H9 (cell line): ENCODE measurements at regions not wholly inside any gene's neighbourhood (a gene's known extent, or its start where the extent isn't known, plus 50 kb on each side); places are given as distances from the start of the nearest gene placed in this dataset.

ENCODE experiments used
- DNase-seq: peaks from one replicate; pipeline ENCODE4 v3.0.0-alpha.2; 2017
- H2AFZ ChIP-seq: one replicate; pipeline ENCODE4 v1.6.1; 2013; ENCODE audit warnings: mild to moderate bottlenecking, low read length, control low read depth, moderate library complexity
- H2AK5ac ChIP-seq: 2 replicates; pipeline ENCODE4 v1.6.1; 2013; ENCODE audit warnings: low read length, control low read depth, mixed read lengths; ENCODE audit not compliant: insufficient read length
- H2BK120ac ChIP-seq: one replicate; pipeline ENCODE4 v1.6.1; 2013; ENCODE audit warnings: low read depth, mild to moderate bottlenecking, low read length, control low read depth, inconsistent platforms; ENCODE audit not compliant: poor library complexity, severe bottlenecking
- H2BK12ac ChIP-seq: 2 replicates; pipeline ENCODE4 v1.6.1; 2013; ENCODE audit warnings: low read length, control low read depth, mixed read lengths, low read depth; ENCODE audit not compliant: insufficient read length
- H2BK15ac ChIP-seq: 2 replicates; pipeline ENCODE4 v1.6.1; 2013; ENCODE audit warnings: low read depth, low read length, control low read depth
- H2BK20ac ChIP-seq: one replicate; pipeline ENCODE4 v1.6.1; 2013; ENCODE audit warnings: low read depth, mild to moderate bottlenecking, low read length, control low read depth, inconsistent platforms; ENCODE audit not compliant: poor library complexity, severe bottlenecking
- H2BK5ac ChIP-seq: 2 replicates; pipeline ENCODE4 v1.6.1; 2013; ENCODE audit warnings: low read length, control low read depth, mixed read lengths; ENCODE audit not compliant: insufficient read length
- H3K14ac ChIP-seq: 2 replicates; pipeline ENCODE4 v1.6.1; 2013; ENCODE audit warnings: low read length, control low read depth; ENCODE audit not compliant: insufficient read depth
- H3K18ac ChIP-seq: 2 replicates; pipeline ENCODE4 v1.6.1; 2013; ENCODE audit warnings: low read depth, mild to moderate bottlenecking, mixed read lengths, low read length, control low read depth; ENCODE audit not compliant: insufficient read length
- H3K23ac ChIP-seq: 2 replicates; pipeline ENCODE4 v1.6.1; 2013; ENCODE audit warnings: low read length, control low read depth, mixed read lengths, low read depth; ENCODE audit not compliant: insufficient read length
- H3K23me2 ChIP-seq: 2 replicates; pipeline ENCODE4 v1.6.1; 2013; ENCODE audit warnings: low read depth, mild to moderate bottlenecking, mixed read lengths, low read length, control low read depth; ENCODE audit not compliant: insufficient read length, poor library complexity, severe bottlenecking
- H3K27ac ChIP-seq: 2 replicates; pipeline ENCODE4 v1.5.1; 2013; ENCODE audit warnings: low read length, control low read depth, mixed read lengths, low read depth; ENCODE audit not compliant: insufficient read length
- H3K27me3 ChIP-seq: 2 replicates; pipeline ENCODE4 v1.6.1; 2013; ENCODE audit warnings: low read length, control low read depth, inconsistent platforms; ENCODE audit not compliant: insufficient read depth
- H3K4ac ChIP-seq: 2 replicates; pipeline ENCODE4 v1.6.1; 2013; ENCODE audit warnings: low read depth, mild to moderate bottlenecking, control low read depth, inconsistent platforms, low read length, moderate library complexity
- H3K4me1 ChIP-seq: 2 replicates; pipeline ENCODE4 v1.6.1; 2013; ENCODE audit warnings: low read length, control low read depth, inconsistent platforms; ENCODE audit not compliant: insufficient read depth
- H3K4me2 ChIP-seq: 2 replicates; pipeline ENCODE4 v1.6.1; 2013; ENCODE audit warnings: low read length, control low read depth, mixed read lengths; ENCODE audit not compliant: insufficient read length, insufficient read depth
- H3K56ac ChIP-seq: 2 replicates; pipeline ENCODE4 v1.6.1; 2013; ENCODE audit warnings: low read depth, mild to moderate bottlenecking, mixed read lengths, low read length, control low read depth; ENCODE audit not compliant: insufficient read length
- H3K79me1 ChIP-seq: 2 replicates; pipeline ENCODE4 v1.6.1; 2013; ENCODE audit warnings: low read depth, mild to moderate bottlenecking, moderate library complexity, low read length, control low read depth, inconsistent platforms; ENCODE audit not compliant: insufficient read depth, poor library complexity, severe bottlenecking
- H3K79me2 ChIP-seq: 2 replicates; pipeline ENCODE4 v1.6.1; 2013; ENCODE audit warnings: low read length, control low read depth, inconsistent platforms; ENCODE audit not compliant: insufficient read depth
- H3K9ac ChIP-seq: 2 replicates; pipeline ENCODE4 v1.6.1; 2013; ENCODE audit warnings: low read length, control low read depth, mixed read lengths; ENCODE audit not compliant: insufficient read length; ENCODE audit errors: extremely low read depth
- H3K9me3 ChIP-seq: one replicate; pipeline ENCODE4 v1.6.1; 2013; ENCODE audit warnings: low read depth, low read length, inconsistent platforms; ENCODE audit not compliant: control insufficient read depth
- H3T11ph ChIP-seq: one replicate; pipeline ENCODE4 v1.6.1; 2013; ENCODE audit warnings: mild to moderate bottlenecking, low read length, control low read depth, inconsistent platforms
- H4K20me1 ChIP-seq: one replicate; pipeline ENCODE4 v1.6.1; 2013; ENCODE audit not compliant: control insufficient read depth, insufficient read length, insufficient read depth
- H4K5ac ChIP-seq: 2 replicates; pipeline ENCODE4 v1.6.1; 2013; ENCODE audit warnings: low read depth, mild to moderate bottlenecking, mixed read lengths, low read length, control low read depth; ENCODE audit not compliant: insufficient read length
- H4K8ac ChIP-seq: replicated peaks from 2 replicates; pipeline ENCODE4 v1.6.1; 2013; ENCODE audit warnings: low read length, control low read depth, mixed read lengths, low read depth; ENCODE audit not compliant: insufficient read length
- H4K91ac ChIP-seq: 2 replicates; pipeline ENCODE4 v1.6.1; 2013; ENCODE audit warnings: low read depth, mild to moderate bottlenecking, moderate library complexity, mixed read lengths, low read length, control low read depth; ENCODE audit not compliant: insufficient read length
- H3K27ac Mint-ChIP-seq, 3 experiments: 2 replicates in 2 of 3; 3 replicates in 1 of 3; pipeline ENCODE4 v1.8.0; 2020 to 2021; ENCODE audit warnings: mixed read lengths in 3 of 3, mild to moderate bottlenecking in 1 of 3, moderate library complexity in 1 of 3
- H3K27me3 Mint-ChIP-seq: 2 replicates; pipeline ENCODE4 v1.8.0; 2021; ENCODE audit warnings: low read depth, mild to moderate bottlenecking, moderate library complexity, mixed read lengths
- H3K36me3 Mint-ChIP-seq, 3 experiments: 2 replicates in 2 of 3; 3 replicates in 1 of 3; pipeline ENCODE4 v1.8.0; 2020 to 2021; ENCODE audit warnings: low read depth in 3 of 3, mixed read lengths in 3 of 3; ENCODE audit not compliant: insufficient read depth in 1 of 3
- H3K4me1 Mint-ChIP-seq, 2 experiments: 2 replicates each; pipeline ENCODE4 v1.8.0; 2020; ENCODE audit warnings: mixed read lengths in 2 of 2
- H3K4me3 Mint-ChIP-seq, 2 experiments: 2 replicates in 1 of 2; 3 replicates in 1 of 2; pipeline ENCODE4 v1.8.0; 2020 to 2021; ENCODE audit warnings: mild to moderate bottlenecking in 2 of 2, mixed read lengths in 2 of 2, moderate library complexity in 1 of 2
- H3K9me3 Mint-ChIP-seq, 2 experiments: 2 replicates in 1 of 2; 3 replicates in 1 of 2; pipeline ENCODE4 v1.8.0; 2020; ENCODE audit warnings: mild to moderate bottlenecking in 2 of 2, mixed read lengths in 2 of 2, moderate library complexity in 1 of 2
- CTCF ChIP-seq: fragments of 200-600 bp; sonication (generic); conservative IDR thresholded peaks from 3 replicates; pipeline ENCODE4 v1.8.0; 2021; ENCODE audit warnings: antibody characterized with exemption, mild to moderate bottlenecking

- no peak overlapping the region for H3K27ac Mint-ChIP-seq
- no peak overlapping the region for H2BK12ac ChIP-seq
- no peak overlapping the region for H3K14ac ChIP-seq
- no peak overlapping the region for H2BK15ac ChIP-seq
- no peaks in the 10 kb centered on the region for H4K20me1 ChIP-seq
- H3K79me2 ChIP-seq, result no peaks in the 10 kb centered on the region
- H3K23me2 ChIP-seq, result no peaks in the 10 kb centered on the region
- TF ChIP-seq CTCF, result no peak
- H3K9me3 Mint-ChIP-seq, result peaks cover 3 to 9% of the 10 kb centered on the region in 2 experiments; a peak in 4 of 5 replicates
- H3K4me1 Mint-ChIP-seq, result peaks cover 26 to 34% of the 10 kb centered on the region in 2 experiments
- H4K8ac ChIP-seq, result no peak overlapping the region
- no peak overlapping the region for H3K4me2 ChIP-seq
- DNase-seq, result no peak
- no peak overlapping the region for H3K56ac ChIP-seq
- no peaks in the 10 kb centered on the region for H3K9me3 ChIP-seq
- no peak overlapping the region for H2BK5ac ChIP-seq
- no peak overlapping the region for H4K5ac ChIP-seq
- H3K79me1 ChIP-seq, result no peaks in the 10 kb centered on the region
- no peaks in the 10 kb centered on the region for H3K27me3 ChIP-seq
- peaks cover 0 to 14% (median 0%) of the 10 kb centered on the region in 3 experiments; a peak in 1 of 7 replicates for H3K36me3 Mint-ChIP-seq
- no peak overlapping the region for H3K23ac ChIP-seq
- H3K4me1 ChIP-seq, result no peaks in the 10 kb centered on the region; the same call in 1 of the 2 replicates
- no peak overlapping the region for H2BK120ac ChIP-seq
- H3K9ac ChIP-seq, result no peak overlapping the region
- no peak overlapping the region for H3K18ac ChIP-seq
- no peaks in the 10 kb centered on the region for H3K27me3 Mint-ChIP-seq
- no peak overlapping the region for H3K4me3 Mint-ChIP-seq
- no peak overlapping the region for H3T11ph ChIP-seq
- H2BK20ac ChIP-seq, result no peak overlapping the region
- no peak overlapping the region for H2AK5ac ChIP-seq
- H4K91ac ChIP-seq, result no peak overlapping the region
- H3K4ac ChIP-seq, result no peak overlapping the region
- H2AFZ ChIP-seq, result no peak overlapping the region
- H3K27ac ChIP-seq, result no peak overlapping the region
Observed at GRCh38 chrX:4572691-4573090, 859.2 kb upstream of the PRKX start.
